Sigmoid colon (tissue), 4 donors: ENCODE measurements at regions not wholly inside any gene's neighbourhood (a gene's known extent, or its start where the extent isn't known, plus 50 kb on each side); places are given as distances from the start of the nearest gene placed in this dataset.

Experiments used
- EP300 ChIP-seq, 4 donors: sonication (generic); formaldehyde crosslinking; IDR thresholded peaks; one replicate each; pipeline ENCODE4 v1.6.1; 2017; ENCODE audit warnings: antibody characterized with exemption in 4 of 4
- POLR2A ChIP-seq, 2 donors: fragments of 450-650 bp; IDR thresholded peaks; one replicate each; pipeline ENCODE4 v1.6.1; 2016; ENCODE audit warnings: antibody characterized with exemption in 2 of 2, mild to moderate bottlenecking in 2 of 2, moderate library complexity in 2 of 2
- TF ChIP-seq, protein P1 (sequence below), 4 experiments: fragments of 450-650 bp in 3 of 4; fragments of 200-600 bp in 1 of 4; IDR thresholded peaks; one replicate each; pipeline ENCODE4 v1.5.1; 2016 to 2019; ENCODE audit warnings: antibody characterized with exemption in 4 of 4, mild to moderate bottlenecking in 3 of 4, moderate library complexity in 2 of 4

DNA sequence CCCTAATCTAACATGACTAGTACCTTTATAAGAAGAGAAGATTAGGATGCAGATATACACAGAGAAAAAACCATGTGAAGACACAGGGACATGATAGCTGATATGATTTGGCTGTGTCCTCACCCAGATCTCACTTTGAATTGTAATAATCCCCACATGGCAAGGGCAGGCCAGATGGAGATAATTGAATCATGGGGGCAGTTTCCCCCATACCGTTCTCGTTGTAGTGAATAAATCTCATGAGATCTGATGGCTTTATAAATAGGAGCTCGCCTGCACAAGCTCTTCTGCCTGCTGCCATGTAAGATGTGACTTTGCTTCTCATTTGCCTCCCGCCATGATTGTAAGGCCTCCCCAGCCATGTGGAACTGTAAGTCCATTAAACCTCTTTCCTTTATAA lies 364.3 kb downstream of the FBXW7 start:
- TF ChIP-seq POLR2A (IDR thresholded peaks at IDR 0.05) (no peak), EP300 (IDR thresholded peaks at IDR 0.05) (no peak)
- TF ChIP-seq, protein P1, sequence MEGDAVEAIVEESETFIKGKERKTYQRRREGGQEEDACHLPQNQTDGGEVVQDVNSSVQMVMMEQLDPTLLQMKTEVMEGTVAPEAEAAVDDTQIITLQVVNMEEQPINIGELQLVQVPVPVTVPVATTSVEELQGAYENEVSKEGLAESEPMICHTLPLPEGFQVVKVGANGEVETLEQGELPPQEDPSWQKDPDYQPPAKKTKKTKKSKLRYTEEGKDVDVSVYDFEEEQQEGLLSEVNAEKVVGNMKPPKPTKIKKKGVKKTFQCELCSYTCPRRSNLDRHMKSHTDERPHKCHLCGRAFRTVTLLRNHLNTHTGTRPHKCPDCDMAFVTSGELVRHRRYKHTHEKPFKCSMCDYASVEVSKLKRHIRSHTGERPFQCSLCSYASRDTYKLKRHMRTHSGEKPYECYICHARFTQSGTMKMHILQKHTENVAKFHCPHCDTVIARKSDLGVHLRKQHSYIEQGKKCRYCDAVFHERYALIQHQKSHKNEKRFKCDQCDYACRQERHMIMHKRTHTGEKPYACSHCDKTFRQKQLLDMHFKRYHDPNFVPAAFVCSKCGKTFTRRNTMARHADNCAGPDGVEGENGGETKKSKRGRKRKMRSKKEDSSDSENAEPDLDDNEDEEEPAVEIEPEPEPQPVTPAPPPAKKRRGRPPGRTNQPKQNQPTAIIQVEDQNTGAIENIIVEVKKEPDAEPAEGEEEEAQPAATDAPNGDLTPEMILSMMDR (IDR thresholded peaks at IDR 0.05): no peak
